GM11168 (cell line): ENCODE measurements at regions not wholly inside any gene's neighbourhood (a gene's known extent, or its start where the extent isn't known, plus 50 kb on each side); places are given as distances from the start of the nearest gene placed in this dataset.

ENCODE experiments used
- in situ Hi-C: fragments of 300-500 bp; cut with MboI; formaldehyde crosslinking; loops from one replicate; pipeline ENCODE4 v1.12.0; 2022; ENCODE audit warnings: low sequenced_read_pairs; ENCODE audit not compliant: unreplicated experiment

DNA sequence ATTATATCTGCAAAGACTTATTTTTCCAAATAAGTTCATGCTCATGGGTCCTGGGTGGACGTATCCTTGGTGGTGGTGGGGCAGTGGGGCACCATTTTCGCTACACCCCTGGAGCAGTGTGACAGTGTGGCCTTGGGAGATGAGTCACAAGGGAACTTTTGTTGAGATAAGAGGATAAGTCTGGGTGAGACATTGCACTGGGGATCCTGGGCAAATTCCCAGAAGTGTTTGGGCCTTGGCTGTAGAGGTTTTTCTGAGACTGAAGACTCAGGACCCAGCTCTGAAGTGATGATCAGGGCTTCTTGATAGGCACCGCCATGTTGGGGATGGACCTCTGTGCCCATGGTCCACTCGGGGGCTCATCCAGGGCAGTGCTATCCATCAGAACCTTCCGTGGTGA is 149.4 kb downstream of the MACROH2A1 start:
- in situ Hi-C loops, result no loop called here

DNA sequence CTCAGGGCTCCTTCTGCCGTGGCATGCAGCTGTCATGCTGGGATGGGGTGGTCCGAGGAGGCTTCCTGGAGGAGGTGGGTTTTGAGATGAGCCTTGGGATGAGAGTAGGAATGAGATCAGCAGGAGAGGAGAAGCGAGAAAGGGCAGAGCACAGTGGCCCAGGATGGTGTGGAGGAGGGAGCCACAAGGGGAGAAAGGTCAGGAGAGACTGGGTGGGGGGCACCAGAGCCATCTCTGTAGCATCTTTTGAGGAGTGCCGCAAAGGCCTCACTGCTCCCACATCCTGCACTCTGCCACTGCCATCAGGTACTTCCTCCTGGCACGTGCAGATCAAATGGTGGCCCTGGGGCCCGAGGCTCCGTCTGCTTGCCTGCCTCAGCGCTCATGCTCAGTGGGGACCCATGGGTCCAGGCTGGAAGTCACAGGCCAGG is 150.2 kb downstream of the MACROH2A1 start:
- in situ Hi-C loops, result no loop called here

DNA sequence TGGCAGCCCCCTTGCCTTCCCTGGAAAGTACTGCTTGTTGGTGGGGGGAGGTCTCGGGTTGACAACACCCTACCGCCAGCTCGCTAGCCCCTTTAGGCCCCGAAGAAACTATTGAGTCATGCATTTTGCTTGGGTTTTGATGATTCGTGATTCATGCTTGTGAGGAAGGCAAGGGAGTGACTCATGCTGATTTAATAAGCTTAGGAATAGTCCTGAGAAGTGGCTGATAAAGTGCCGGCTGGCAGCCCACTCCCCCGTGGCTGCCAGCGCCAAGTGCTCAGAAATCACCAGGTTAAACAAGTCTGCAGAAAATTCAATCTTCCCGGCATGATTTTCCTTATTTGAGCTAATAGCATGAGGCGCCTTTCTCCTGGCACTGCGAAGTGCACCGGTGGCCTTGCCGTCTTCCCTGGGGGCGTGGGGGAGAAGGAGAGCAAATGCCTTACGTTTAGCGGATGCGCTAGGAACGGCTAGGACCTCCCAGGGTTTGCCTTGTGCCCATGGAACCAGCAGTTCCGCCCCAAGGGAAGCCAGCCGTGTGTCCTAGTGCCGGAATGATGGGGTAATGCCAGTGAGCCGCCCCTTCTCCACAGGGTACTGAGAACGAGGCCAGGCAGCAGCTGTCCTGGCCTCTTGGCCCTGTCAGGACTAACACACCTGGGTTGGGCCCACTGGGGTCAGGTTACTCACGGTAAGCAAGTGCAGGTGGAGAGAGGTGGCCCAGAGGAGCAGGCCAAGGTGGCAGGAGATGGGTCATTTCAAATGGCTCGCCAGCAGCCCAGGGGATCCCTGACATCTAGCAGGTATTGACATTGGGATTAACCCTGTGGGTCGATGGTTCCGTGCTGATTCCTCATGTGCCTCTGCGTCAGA is 151.9 kb downstream of the MACROH2A1 start:
- in situ Hi-C loops, result no loop called here

DNA sequence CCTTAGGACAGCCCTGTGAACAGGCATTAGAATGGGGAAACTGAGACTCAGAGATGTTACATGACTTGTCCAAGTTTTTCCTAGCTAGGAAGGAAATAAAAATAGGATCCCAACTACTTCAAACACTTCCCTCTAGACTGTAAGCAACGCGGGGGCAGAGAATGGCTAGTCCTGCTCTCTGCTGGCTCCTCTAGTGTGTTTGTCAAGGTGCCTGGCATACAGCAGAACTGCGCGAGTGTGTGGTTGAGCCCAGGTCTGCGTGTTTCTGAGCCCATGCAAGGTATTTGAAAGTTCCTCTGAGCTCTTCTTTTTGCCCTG is 152.5 kb downstream of the MACROH2A1 start:
- in situ Hi-C loops, result no loop called here

DNA sequence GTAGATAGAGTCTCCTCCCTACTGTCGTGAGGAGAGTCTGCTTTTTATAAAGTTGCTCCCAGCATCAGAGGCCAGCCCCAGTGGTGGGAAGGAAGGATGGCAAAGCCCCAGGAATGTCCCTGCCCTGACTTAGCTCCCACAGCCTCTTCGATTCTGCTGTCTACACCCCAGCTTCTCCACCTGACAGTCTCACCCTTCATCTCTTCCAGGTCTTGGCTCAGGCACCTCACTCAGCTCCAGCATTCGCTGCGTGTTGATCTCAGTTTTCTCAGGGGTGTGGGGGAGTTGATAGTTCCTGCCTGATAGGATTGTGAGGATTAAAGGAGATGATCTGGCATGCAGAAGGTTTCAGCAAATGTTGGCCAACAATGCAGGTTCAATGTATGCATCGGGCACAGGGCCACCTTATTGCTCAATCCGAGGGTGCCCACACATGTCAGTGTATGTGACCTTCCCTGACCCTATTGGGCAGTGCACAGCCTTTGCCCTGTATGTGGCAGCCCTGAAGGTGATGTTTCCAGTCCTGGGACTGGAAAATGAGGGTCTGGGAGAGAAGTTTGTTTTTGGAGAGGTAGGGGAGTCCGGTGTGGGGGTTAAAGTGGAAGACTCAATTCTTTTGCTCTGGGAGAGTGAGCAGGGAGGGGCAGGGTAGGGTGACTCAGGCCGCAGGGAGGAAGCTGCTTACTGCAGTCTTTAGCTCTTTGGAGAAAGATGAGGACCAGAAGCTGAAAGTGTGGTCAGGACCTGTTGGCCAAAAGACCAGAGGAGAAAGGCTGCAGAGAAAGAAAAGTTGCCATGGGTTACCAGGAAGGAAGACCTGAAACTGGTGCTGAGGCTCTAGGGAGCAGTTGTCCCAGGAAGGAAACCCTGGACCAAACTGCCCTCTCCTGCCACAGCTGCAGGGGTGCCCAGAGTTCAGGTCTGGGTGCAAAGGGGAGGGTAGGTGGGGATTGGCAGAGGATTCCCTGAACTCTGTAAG is 153.2 kb downstream of the MACROH2A1 start:
- in situ Hi-C loops, result no loop called here

DNA sequence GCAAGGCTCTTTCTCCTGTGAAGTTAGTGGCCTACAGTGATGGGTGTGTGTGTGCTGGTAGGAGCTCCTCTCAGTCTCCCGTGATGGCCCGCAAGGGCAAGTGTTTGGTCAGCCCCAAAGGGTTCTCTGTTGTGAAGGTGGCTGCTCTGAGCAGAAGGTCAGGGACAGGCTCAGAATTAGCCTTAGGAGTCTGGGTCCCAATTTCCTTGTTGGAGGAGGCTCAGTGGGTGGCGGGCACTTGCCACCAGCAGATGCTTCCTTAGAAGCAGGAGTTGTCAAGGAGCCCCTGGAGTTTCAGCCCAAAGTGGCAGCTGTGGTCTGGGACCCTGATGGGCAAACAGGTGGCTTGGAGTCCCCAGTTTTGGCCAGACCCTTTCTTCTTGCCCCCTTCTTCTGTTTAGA is 154.4 kb downstream of the MACROH2A1 start:
- in situ Hi-C loops, result no loop called here

DNA sequence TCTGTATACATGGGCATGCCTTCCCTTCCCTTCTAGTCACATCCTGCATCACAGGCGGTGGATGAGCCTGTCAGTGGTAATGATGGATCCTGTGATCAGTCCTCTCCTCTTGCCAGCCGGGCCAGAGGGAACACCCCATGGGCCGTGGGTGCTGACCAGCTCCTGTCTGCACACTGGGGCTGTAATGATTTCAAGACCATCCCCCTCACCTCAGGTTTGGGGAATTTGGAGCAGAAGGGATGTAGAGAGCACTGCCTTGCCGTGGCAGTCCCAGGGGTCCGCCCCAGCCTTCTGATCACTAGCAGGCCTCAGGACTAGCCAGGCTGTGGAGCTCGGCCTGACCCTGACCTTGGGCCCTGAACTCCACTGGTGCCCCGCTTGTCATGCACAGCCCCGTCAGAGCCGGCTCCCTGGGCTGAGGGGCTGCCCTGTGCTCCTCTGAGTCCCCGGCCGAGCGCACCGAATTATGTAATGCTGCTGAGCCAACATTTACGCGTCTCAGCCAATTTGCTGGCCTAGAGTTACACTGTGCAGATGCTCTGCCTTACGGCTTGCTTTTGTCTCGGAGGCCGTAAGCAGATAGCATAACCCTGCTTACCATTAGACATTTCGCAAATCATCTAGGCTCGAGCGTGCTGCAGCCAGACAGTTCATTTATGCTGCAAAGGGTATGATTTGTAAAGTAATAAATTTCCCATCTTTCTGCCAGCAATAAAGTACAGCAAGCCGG is 155.3 kb downstream of the MACROH2A1 start:
- in situ Hi-C loops, result no loop called here

DNA sequence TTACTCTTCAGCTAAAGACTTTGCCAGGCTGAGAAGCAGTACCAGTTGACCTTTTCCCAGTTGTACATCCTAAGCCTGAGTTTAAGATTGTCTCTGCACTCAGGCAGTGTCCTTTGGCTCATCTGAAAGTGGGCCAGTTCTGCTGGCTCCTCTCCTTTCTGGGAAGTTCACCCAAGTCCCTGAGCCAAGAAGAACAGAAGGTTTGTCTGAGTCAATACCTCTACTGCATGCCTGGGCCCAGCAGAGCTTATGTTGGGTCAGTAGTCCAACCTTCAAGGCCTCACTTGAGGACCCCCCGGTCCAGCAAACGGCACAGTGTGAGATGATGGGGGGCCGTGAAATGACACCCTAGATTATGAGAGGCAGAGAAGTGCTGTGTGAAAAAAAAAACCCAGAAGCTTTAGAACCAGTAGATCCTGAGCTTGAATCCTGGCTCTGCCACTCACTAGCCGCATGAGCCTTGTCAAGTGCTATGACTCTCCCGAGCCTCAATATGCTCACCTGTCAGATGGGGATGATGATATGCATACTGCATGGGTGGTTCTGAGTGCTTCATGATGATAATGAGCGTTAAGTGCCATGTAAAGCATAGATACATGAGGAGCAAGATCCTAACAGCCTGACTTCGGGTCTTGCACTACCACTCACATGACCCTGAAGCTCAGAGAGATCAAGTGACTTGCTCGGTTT is 156.0 kb downstream of the MACROH2A1 start:
- in situ Hi-C loops, result no loop called here

DNA sequence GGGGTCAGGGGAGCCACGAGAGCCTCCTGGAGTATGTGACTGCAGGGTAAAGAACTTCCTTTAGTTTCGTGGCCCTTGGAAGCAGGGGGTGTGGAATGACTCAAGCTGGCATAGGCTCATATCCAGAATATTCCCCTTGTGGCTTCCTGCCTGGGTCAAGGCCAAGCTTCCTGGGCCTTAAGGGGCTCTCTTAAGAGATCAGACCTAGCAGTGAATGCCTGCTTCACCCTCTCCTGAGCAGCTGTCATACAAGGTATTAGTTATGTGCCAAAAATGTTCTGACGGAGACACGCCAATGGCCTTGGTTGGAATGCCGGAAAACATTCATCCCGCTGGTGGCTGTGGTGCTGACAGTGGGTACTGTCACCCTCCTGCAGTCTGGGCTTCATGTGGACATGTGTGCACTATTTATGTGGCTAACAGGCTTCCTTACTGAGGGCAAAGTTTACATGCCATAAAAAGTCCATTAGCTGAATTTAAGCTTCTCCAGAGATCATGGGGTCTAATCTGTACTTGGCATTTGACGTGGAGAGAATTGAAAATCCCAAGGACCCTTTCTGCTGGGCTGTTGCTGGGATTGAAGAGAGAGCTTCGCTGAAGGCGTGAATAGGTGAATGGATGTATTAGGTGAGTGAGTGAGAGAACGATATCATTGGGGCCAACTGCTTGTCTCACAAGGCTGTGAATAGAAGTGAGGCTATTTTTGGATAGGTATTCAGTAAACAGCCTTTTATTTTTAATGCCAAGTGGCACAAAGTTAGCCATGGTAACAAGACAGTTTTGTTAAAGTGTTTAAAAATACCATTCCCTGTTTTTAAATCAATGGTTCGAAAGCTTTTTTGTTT is 156.8 kb downstream of the MACROH2A1 start:
- in situ Hi-C loops, result no loop called here

DNA sequence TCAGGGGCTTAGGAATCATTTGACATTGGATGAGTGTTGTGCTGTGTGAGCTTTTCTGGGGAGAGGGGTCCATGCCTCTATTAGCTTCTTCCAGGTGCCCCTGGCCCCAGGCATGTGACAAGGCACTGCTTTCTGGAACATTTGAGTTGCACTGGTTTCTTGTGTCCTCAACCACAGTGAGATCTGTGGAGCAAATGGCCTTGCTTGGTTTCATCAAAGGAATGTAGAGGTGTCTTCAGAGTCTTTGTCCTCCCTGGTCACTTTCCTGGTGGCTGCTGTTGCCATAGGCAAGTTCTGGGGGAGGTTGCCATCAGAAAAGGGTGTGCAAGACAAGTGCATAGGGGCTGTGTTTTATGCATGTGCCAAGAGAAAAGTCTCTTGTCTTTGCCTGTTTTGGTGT is 157.5 kb downstream of the MACROH2A1 start:
- in situ Hi-C loops, result no loop called here

DNA sequence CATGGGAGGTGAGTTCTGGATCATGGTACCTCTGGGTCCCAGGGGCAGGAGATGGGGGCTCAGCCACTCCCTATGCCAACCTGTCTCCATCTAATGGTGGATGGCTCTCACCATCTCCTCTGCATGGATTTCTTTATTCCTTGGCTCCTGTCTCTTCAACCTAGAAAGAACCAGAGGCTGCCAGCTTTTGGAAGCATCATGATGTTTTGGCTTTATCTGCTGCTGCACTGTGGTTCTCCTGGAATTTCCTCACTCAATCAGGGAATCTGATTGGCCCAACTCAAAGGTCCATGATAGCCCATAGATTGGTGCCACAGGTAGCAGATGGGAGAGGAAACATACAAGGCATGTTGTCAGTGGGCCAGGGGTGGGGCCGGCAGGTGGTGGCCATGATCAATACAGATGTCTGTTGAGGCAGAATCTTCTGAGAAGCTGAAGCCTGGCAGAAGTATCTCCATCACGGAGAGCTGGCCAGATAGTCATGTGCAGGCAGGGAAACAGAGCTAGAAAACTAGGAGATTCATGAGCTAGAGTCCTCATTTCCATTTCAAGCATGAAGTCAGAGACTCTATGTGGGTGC is 158.2 kb downstream of the MACROH2A1 start:
- in situ Hi-C loops, result no loop called here

DNA sequence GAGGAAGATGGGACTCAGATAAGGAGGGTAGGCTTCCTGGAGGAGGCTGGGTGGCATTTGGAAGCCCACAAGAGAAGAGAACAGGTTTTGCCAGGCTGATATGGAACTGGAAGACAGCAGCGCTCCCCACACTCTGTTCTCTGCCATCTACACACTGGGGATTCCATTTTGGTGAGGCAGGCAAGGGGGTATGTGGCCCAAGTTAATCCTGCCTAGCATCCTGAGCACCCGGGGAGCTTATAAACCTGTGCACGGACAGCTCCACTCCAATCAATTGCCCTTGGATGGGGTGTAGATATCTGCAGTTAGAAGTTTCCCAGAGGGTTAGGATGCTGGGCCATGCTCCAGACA is 158.8 kb downstream of the MACROH2A1 start:
- in situ Hi-C loops, result no loop called here

DNA sequence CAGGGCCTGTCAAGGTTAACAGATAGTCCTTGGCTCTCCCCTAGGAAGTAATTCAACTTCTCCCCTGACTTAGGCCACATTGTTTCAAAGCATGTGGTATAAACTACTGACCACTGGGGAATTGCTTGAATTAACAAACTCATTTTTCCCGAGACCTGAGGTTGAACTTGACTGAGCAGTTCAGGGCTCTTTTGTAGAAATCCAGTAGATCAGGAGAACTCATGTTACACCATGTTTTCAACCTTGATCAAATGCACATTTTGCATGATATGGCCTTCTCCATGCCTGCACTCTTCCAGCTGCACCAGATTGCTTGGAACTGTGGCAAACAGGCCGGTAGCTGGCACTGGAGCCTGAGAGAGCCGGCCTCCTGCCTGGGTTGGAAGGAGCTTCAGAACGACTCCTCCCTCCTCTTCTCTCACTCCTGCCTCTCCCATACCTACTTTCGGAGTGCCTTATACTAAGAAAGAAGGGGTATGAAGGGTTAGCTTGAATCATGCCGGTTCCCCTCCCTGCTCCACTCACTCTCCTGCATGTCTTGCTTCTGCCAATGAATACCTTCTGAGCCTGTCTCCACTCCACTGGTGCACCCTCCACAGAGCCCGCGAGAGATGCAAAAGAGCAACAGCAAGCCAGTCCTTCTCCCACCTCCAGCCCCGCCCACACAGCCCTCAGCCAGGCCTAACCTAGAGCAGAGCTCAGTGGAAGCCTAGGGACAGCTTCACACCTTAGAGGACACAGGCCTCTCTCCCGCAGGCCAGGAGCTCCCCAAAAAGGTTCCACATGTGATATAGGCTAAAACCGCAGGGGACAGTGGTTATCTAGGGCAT is 159.4 kb downstream of the MACROH2A1 start:
- in situ Hi-C loops, result no loop called here

DNA sequence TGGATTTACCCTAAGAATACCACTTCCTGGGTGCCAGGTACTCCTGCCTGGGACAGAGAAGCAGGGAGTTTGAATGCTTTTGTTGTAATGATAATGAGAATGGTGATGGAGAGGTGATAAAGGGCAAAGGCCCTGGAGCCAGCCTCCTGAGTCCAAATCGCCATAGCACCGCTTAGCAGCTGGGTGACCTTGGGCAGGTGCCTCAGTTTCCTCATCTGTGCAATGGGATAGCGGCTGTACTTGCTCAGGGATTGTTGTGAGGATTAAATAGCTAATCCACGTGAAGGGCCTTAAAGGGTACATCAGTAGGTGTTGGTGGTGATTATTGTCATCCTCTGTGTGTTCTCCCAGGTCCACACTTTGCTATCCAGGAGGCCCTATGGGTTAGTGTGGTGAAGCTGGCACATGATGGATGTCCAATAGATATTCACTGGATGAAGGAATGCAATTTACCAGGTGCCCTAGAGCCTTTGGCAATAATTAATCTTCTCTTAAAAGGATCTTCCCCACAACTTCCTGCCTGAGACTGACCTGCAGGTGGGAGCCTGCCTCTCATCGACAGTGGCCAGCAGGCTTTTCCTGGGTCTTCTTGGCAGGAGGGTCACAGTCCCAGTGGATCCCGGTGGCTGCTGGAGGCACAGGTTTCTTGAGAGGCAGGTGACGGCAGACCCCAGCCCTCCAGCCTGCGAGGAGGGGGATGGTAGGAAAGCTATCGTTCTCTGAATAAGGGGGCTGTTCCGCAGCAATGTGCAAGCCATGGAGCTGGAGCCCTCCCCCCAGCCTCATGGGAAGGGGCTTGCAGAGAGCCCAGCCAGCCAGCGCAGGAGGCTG is 160.2 kb downstream of the MACROH2A1 start:
- in situ Hi-C loops, result no loop called here

DNA sequence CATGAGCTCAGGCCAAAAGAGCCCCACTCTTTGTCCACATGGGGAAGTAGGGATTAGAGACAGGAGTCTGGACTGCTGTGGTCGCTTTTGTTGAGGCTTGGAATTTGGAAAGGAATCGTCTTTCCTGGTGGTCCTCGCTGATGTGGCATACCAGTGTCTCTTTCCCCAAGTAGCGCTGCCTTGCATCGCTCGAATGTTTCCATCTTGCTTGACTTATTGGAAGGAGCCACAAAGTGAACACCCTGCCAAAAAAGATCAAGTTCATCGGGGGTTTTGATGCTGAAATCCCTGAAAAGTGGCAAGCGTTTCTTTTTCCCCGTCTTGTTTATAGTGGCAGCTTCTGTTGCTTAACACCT is 161.3 kb downstream of the MACROH2A1 start:
- in situ Hi-C loops, result no loop called here

DNA sequence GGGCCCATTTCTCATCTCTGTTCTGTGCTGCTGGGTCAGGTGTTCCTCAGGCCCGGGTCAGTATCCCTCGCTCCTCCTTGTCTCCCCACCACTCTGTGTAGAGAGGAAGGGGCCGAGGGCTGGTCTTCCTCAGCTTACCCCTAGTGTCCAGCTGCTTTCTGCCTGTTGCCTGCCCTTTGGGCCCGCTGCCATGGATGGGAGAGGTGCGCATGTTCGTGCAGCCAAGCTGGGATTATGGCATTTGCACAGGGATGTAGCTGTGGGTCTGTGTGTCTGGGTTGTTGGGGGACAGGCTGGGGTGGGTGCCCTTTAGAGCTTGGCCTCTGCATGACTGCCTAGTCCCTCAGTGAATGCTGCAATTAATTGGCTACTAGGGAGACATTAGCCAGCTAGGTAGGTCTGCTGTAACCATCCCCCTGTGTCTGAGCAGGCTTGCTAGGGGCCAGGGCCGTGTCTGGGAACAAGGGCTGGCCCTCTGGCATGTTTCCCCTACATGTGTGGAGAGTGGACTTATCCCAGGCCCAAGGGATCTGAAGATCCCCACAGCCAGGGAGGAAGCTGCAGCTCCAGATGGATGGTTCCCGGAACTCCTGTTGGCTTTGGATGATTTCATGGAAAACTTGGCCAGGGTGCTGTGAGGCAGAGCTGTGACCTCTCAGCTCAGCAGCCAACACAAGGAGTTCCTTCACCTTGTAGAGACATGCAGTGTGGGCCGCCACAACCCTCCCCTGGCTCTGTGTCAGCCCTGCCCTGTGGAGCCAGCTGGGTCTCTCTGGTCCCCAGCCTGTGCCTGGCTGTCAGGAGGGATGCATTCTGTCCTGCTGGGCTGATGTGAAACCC is 161.9 kb downstream of the MACROH2A1 start:
- in situ Hi-C loops, result no loop called here
